ENCODE measurements at regions not wholly inside any gene's neighbourhood (a gene's known extent, or its start where the extent isn't known, plus 50 kb on each side); places are given as distances from the start of the nearest gene placed in this dataset.
A peak's percentile ranks its signal among the peaks of the same experiment; 100 is the strongest.

- TF ChIP-seq CTCF (IDR thresholded peaks at IDR 0.05; ENCODE audit: control insufficient read depth, extremely low read depth, insufficient read depth) = no peak
- H3K4me3 ChIP-seq (ENCODE audit: low read depth, low read length) = no peak overlapping the region
- DNase-seq (ENCODE audit: low read depth) = no peak
Measured at GRCh38 chr2:203645831-203646230, 60.6 kb upstream of the CD28 start.

DNA sequence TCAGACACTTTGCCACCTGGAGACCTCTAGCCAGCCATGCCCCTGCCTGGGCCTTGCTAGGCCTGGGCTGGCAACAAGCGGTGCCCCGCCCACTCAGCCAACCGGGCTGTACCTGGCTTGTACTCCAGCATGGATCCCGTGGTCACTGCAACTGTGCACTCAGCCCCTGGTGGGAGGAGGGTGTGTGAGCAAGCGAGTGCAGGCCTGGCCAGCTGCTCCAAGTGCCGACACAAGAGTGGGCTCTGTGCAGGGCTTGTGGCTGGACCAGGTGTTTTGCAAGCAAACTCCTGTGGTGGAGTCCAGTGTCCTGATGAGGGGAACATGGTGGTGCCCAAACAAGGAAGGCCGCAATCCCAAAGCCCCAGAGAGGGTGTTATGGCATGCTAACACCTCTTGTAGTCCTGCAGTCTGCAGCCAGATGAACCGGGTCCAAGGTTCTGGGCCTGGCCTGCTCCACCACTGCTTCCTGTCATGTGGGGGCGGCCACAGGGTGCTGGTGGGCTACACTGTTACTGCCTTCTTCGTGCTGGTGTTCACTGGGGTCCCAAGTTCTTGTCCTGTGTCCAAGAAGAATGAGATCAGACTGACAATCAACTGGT lies 60.1 kb upstream of the CD28 start:
- no peak overlapping the region for H3K4me3 ChIP-seq (ENCODE audit: low read depth, low read length)
- no peak for TF ChIP-seq CTCF (IDR thresholded peaks at IDR 0.05; ENCODE audit: control insufficient read depth, extremely low read depth, insufficient read depth)
- DNase-seq (ENCODE audit: low read depth) = no peak

DNA sequence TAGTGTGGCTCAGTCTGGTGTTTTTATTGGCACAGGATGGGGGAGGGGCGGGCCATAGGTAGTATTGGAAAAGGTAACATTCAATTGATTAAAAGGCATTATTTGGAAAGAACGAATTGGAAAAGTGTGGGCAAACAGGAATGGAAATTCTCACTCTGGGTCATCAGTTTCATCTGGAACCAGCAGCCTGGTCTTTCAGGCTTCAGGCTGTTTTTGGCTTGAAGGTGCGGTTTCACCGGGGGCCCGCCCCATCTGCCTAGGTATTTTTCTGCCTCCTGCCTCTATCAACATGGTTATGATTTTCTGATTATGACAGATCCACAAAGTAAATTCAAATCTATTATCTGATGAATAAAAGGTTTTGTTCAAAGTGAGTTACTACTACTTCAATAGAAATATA lies 59.5 kb upstream of the CD28 start:
- TF ChIP-seq CTCF (IDR thresholded peaks at IDR 0.05; ENCODE audit: control insufficient read depth, extremely low read depth, insufficient read depth) = no peak
- no peak for DNase-seq (ENCODE audit: low read depth)
- no peak overlapping the region for H3K4me3 ChIP-seq (ENCODE audit: low read depth, low read length)

GRCh38 chr2:203647579-203647978 lies 58.9 kb upstream of the CD28 start:
- H3K4me3 ChIP-seq (ENCODE audit: low read depth, low read length) = no peak overlapping the region
- TF ChIP-seq CTCF (IDR thresholded peaks at IDR 0.05; ENCODE audit: control insufficient read depth, extremely low read depth, insufficient read depth) = no peak
- DNase-seq (ENCODE audit: low read depth) = no peak

GRCh38 chr2:203648273-203648672 lies 58.2 kb upstream of the CD28 start:
- H3K4me3 ChIP-seq (ENCODE audit: low read depth, low read length) = no peak overlapping the region
- DNase-seq (ENCODE audit: low read depth) = peak; percentile 96
- TF ChIP-seq CTCF (IDR thresholded peaks at IDR 0.05; ENCODE audit: control insufficient read depth, extremely low read depth, insufficient read depth) = no peak

- H3K4me3 ChIP-seq (ENCODE audit: low read depth, low read length) = no peak overlapping the region
- DNase-seq (ENCODE audit: low read depth) = no peak
- no peak for TF ChIP-seq CTCF (IDR thresholded peaks at IDR 0.05; ENCODE audit: control insufficient read depth, extremely low read depth, insufficient read depth)
Measured at GRCh38 chr2:203649176-203649814, 57.1 kb upstream of the CD28 start.
